Activated CD4-positive, alpha-beta T cell treated with anti-CD3 and anti-CD28 coated beads, Interleukin-2, Interleukin-6, amounts not matched to agents 100 ng/mL and 50 ng/mL, durations not matched to agents 16 hours and 8 hours (primary cell): ENCODE measurements at regions not wholly inside any gene's neighbourhood (a gene's known extent, or its start where the extent isn't known, plus 50 kb on each side); places are given as distances from the start of the nearest gene placed in this dataset.
"Not testable (repeated sequence)": the region's sequence is repeated elsewhere in the genome, so short reads cannot be mapped to it uniquely, and the experiment has no call there.

Source experiments
- DNase-seq: peaks from one replicate; pipeline ENCODE4 v3.0.0-alpha.2; 2020

GRCh38 chr2:217360111-217360510 lies 500.2 kb upstream of the TNP1 start:
- DNase-seq = no peak

DNA sequence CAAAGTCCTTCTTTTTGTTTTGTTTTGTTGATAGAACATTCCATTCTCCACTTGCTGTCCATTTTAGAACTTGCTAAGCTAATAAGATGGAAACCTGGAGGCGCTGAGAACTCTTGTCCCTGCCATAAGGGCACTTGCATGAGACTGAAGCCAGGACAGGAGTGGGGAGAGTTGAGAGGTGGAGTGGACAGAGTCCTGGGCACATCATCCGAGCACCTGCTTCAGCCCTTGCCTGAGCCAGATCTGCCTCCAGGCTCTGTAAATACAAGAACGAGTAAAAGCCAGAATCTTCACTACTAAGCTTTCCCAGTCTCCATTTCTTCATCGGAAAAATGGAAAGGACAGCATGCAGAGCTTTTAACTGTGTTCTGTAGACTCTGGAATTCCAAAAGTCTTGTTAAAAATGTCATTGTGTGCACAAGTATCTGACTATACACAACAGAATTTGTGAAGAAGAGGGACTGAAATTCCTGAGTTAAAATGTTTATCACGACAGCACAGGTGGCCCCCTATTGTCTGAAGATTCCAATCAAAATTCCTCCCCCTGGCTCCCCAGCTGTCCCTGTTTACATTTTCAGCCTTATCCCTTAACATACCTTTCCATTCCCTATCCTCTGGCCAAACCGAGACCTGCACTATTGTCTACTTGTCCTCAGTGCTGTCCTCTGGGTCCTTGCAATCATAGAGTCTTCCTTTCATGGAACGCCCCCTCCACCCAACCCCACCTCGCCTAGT lies 498.2 kb upstream of the TNP1 start:
- DNase-seq = no peak

DNA sequence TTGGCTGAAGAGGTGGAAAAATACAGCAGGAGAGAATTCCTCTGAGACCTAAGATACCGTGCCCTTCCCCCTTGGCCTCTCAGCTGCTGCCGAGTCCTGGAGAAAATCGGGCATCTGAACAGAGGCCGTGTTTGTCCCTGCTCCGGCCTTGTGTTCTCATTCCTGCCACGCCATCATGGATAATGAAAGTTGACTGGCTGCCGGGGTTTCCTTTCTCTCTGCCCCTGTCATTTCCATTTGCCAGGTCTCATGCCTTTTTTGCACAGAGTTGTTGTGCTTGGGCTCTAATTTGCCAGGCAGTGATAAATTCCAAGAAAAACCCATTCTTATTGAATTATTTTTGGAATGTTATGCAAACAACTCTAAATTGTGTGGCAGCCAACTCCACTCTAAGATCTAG lies 496.9 kb upstream of the TNP1 start:
- DNase-seq = no peak

GRCh38 chr2:217356142-217356541 lies 496.3 kb upstream of the TNP1 start:
- no peak for DNase-seq

- DNase-seq = no peak
Measured at GRCh38 chr2:217353591-217353990, 493.7 kb upstream of the TNP1 start.

DNA sequence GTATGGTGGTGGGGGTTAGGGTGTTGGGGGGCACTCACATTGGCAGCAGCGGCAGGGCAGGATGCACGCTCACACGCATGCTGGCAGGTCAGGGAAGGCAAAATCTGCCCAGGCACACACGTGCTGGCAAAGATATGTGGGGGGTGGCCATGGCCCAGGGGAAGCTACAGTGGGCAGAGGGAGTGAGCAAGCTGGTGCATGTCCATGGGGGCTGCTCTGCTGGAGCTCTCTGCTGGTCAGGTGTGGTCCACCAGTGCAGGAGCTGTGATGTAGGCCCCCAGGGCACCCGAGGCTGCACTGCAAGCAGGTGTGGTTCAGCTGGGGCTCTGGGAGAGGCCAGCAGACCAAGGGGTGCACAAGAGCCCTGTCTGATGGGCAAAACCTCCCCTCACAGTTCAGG lies 491.5 kb upstream of the TNP1 start:
- no peak for DNase-seq

GRCh38 chr2:217349251-217349650 lies 489.4 kb upstream of the TNP1 start:
- no peak for DNase-seq

DNA sequence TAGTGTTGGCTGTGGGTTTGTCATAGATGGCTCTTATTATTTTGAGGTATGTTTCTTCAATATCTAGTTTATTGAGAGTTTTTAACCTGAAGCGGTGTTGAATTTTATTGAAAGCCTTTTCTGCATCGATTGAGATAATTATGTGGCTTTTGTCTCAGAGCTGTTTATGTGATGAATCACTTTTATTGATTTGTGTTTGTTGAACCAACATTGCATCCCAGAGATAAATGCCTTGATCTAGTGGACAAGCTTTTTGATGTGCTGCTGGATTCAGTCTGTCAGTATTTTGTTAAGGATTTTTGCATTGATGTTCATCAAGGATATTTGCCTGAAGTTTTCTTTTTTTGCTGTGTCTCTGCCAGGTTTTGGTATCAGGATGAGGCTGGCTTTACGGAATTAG lies 487.8 kb upstream of the TNP1 start:
- not testable (repeated sequence) for DNase-seq

GRCh38 chr2:217346043-217346442 lies 486.2 kb upstream of the TNP1 start:
- not testable (repeated sequence) for DNase-seq

GRCh38 chr2:217340899-217341298 lies 481.0 kb upstream of the TNP1 start:
- no peak for DNase-seq

- DNase-seq = no peak
Measured at GRCh38 chr2:217340176-217340575, 480.3 kb upstream of the TNP1 start.

DNA sequence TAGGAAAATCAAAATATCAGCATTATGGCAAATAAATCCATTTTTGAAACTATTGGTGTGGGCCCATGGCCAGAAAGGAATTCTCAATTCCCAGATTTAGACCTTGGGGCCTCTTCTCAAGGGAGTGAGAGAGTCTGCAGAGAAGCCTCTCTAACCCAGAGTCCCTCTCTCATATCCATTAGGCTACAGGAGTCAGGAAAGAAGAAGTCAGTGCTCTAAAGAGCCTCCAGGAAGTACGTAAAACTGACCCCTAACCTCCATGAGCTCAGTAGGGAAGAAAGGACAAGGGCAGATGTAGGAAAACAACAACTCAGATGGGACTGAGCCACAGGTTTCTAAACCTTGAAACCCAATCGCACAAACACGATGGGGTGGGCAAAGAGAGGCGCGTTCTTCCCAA lies 479.9 kb upstream of the TNP1 start:
- no peak for DNase-seq

DNA sequence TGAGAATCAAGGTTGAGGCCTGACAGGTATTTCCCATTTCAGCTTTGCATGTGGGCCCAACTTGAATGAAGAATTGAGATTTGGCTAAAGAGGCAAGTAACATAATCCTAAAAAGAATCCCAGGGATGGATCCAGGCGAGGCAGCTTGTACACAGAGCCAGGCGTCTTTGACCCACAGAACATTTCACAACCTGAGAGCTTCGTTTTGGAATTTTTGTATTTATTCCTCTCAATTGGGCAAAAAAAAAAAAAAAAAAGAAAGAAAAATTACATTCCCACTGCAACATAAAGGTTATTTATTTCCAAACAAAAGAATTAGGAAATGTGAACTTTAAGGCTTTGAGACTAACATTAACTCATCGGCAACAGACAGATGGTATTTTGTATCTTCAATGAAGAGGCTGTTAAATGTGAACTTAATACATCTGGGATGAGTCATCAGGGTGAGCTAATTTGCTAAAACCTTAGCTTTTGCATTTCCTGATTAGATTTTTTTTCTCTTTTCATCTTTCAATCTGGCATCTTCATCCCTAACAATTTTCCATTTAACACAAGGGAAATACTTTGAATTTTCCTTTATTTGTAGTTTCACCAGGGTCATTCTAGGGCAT lies 478.5 kb upstream of the TNP1 start:
- DNase-seq = no peak

GRCh38 chr2:217337771-217338170 lies 477.9 kb upstream of the TNP1 start:
- DNase-seq = no peak

DNA sequence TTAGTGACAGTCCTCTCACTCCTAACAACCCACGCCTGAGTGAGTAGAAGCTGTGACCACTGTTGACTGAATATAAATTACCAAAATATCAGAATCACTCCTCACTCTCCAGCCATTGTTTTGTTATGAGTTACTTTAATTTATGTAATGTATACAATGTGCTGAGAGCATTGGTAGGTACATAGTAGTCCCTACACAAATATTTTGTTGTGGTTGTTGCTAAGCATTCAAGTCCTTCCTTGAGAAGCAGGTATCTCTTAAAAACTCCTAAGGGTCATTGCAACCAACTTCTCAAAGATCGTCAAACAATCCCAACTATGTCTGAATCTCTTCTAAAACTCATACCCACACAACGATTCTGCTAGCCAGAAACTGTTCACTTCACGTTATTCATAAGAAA lies 476.8 kb upstream of the TNP1 start:
- DNase-seq = no peak

GRCh38 chr2:217335341-217335966 lies 475.6 kb upstream of the TNP1 start:
- no peak for DNase-seq

GRCh38 chr2:217334561-217334960 lies 474.7 kb upstream of the TNP1 start:
- no peak for DNase-seq

GRCh38 chr2:217332866-217333265 lies 473.0 kb upstream of the TNP1 start:
- DNase-seq = no peak

DNA sequence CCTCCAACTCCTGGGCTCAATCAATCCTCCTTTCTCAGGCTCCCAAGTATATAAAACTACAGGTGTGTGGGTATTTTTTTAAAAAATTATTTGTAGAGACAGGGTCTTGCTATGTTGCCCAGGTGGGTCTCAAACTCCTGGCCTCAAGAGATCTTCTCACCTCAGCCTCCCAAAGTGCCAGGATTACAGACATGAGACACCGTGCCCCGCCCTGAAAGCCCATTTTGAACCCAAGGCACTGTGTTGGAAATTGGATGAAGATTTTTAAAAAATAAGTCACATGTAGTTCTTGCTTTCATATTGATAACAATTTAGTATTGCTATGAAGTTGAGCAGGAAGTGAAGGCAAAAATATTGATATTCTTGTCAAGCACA lies 472.5 kb upstream of the TNP1 start:
- no peak for DNase-seq

- no peak for DNase-seq
Measured at GRCh38 chr2:217331523-217332416, 471.9 kb upstream of the TNP1 start.

DNA sequence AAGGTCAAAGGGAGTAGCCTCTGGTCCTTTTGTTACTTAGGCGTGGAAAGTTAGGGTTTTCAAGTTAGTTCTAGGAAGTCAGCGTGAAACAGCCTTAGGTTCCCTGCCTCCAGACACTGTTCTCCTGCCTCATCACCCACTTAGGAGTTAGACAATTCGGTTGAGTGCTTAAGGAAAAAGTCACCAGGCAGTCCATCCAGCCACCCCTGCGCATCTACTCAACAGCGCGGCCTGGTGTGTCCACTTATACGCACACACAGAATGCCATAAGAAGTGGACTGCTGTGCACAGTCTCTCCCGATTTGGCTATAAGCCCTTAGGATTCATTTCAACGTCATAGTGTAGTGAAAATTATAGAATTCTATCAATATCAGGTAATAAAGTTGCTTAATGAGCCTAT lies 470.8 kb upstream of the TNP1 start:
- no peak for DNase-seq

- DNase-seq = no peak
Measured at GRCh38 chr2:217329023-217329431, 469.2 kb upstream of the TNP1 start.

GRCh38 chr2:217328622-217328978 lies 468.7 kb upstream of the TNP1 start:
- DNase-seq = no peak
